ENCODE measurements at regions not wholly inside any gene's neighbourhood (a gene's known extent, or its start where the extent isn't known, plus 50 kb on each side); places are given as distances from the start of the nearest gene placed in this dataset.

DNA sequence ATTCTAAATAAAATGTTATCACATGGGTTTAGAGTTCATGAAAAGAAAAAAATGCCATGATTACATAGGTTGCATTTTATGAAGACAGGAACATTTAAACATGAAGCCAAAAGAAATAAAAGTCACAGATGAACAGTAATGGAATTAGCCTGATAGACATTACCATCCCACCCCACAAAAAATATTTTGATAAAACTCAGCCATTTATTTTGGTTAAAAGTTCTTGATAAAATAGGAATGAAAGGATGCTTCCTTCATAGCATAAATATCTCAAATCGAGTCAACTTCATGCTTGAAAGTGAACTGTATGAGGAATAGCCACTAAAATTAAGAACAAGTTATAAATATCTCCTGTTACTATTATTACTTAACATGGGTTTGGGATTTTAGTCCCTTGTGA is 101.9 kb upstream of the TMC3 start:
- H4K8ac ChIP-seq (ENCODE audit: low read depth, low read length), result no peak overlapping the region
- no peak overlapping the region for H3K27ac ChIP-seq (ENCODE audit: low read depth, low read length)
- WGBS (ENCODE audit: extremely low coverage, insufficient coverage, insufficient read length), result no CpG with 5 or more reads among the region's 1 CpG

DNA sequence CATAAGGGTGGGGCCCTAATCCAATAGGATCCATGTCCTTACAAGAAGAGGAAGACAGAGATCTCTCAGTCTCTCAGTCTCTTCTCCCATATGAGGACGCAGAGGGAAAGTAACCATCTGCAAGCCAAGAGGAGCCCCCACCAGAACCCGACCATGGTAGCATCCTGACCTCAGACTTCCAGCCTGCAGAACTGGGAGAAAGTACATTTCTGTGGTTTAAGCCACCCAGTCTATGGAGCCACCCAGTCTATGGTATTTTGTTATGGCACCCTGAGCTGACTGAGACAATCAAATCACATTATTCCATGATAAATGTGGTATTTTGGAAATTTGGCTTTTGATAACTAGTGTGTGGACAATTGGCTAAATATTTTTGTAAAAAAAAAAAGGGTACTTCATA is 101.5 kb upstream of the TMC3 start:
- H2BK5ac ChIP-seq (ENCODE audit: low read depth, low read length, poor library complexity), result no peak overlapping the region
- H3K14ac ChIP-seq (ENCODE audit: low read length), result no peak overlapping the region
- no peak overlapping the region for H3K4me2 ChIP-seq (ENCODE audit: low read length)
- no peaks in the 10 kb centered on the region for H3K27me3 ChIP-seq (ENCODE audit: insufficient read depth, low read length)
- H3K9me3 ChIP-seq (ENCODE audit: insufficient read depth, low read depth, low read length), result no peaks in the 10 kb centered on the region
- H4K91ac ChIP-seq (ENCODE audit: low read depth, low read length), result no peak overlapping the region
- no peak overlapping the region for H2BK12ac ChIP-seq (ENCODE audit: low read length)
- H3K23ac ChIP-seq (ENCODE audit: low read length), result no peak overlapping the region
- no peaks in the 10 kb centered on the region for H3K4me1 ChIP-seq (ENCODE audit: control insufficient read depth in 1 of 2, insufficient read depth in 2 of 2, low read length in 2 of 2)
- H3K4me3 ChIP-seq (ENCODE audit: low read depth, low read length), result no peak overlapping the region
- DNase-seq, result no peak
- H3K36me3 ChIP-seq (ENCODE audit: control insufficient read depth in 1 of 2, insufficient read depth in 2 of 2, low read length in 2 of 2), result no peaks in the 10 kb centered on the region
- H3K18ac ChIP-seq (ENCODE audit: low read length), result no peak overlapping the region
- no peaks in the 10 kb centered on the region for H3K79me1 ChIP-seq (ENCODE audit: low read length)
- H3K27ac ChIP-seq (ENCODE audit: low read depth, low read length), result no peak overlapping the region
- no peak overlapping the region for H2AFZ ChIP-seq (ENCODE audit: insufficient read depth, low read length, poor library complexity)
- H4K8ac ChIP-seq (ENCODE audit: low read depth, low read length), result no peak overlapping the region
- no peak overlapping the region for H3K9ac ChIP-seq (ENCODE audit: low read length)
- WGBS (ENCODE audit: extremely low coverage, insufficient coverage, insufficient read length), result no CpG with 5 or more reads among the region's 2 CpGs
- no peak overlapping the region for H2AK5ac ChIP-seq (ENCODE audit: low read length)
- no peaks in the 10 kb centered on the region for H3K79me2 ChIP-seq (ENCODE audit: control insufficient read depth, insufficient read depth, low read length, poor library complexity)
- no peak overlapping the region for H2BK120ac ChIP-seq (ENCODE audit: insufficient read depth, low read length, poor library complexity)
- no peak overlapping the region for H3K4ac ChIP-seq (ENCODE audit: low read depth, low read length)
- no peak overlapping the region for H4K12ac ChIP-seq (ENCODE audit: low read depth, low read length)

More for the DNA sequence above, 101.9 kb upstream of the TMC3 start:
- H3K36me3 ChIP-seq (ENCODE audit: control insufficient read depth in 1 of 2, insufficient read depth in 2 of 2, low read length in 2 of 2), result no peaks in the 10 kb centered on the region
- H3K9ac ChIP-seq (ENCODE audit: low read length), result no peak overlapping the region
- H3K79me1 ChIP-seq (ENCODE audit: low read length), result no peaks in the 10 kb centered on the region
- no peaks in the 10 kb centered on the region for H3K79me2 ChIP-seq (ENCODE audit: control insufficient read depth, insufficient read depth, low read length, poor library complexity)
- no peak for DNase-seq
- H2AFZ ChIP-seq (ENCODE audit: insufficient read depth, low read length, poor library complexity), result no peak overlapping the region
- H3K27me3 ChIP-seq (ENCODE audit: insufficient read depth, low read length), result no peaks in the 10 kb centered on the region
- no peak overlapping the region for H3K4me3 ChIP-seq (ENCODE audit: low read depth, low read length)
- no peaks in the 10 kb centered on the region for H3K9me3 ChIP-seq (ENCODE audit: insufficient read depth, low read depth, low read length)
- H4K91ac ChIP-seq (ENCODE audit: low read depth, low read length), result no peak overlapping the region
- H2AK5ac ChIP-seq (ENCODE audit: low read length), result no peak overlapping the region
- H3K4ac ChIP-seq (ENCODE audit: low read depth, low read length), result no peak overlapping the region
- H2BK120ac ChIP-seq (ENCODE audit: insufficient read depth, low read length, poor library complexity), result no peak overlapping the region
- no peak overlapping the region for H3K4me2 ChIP-seq (ENCODE audit: low read length)
- H4K12ac ChIP-seq (ENCODE audit: low read depth, low read length), result no peak overlapping the region
- H2BK12ac ChIP-seq (ENCODE audit: low read length), result no peak overlapping the region
- H3K18ac ChIP-seq (ENCODE audit: low read length), result no peak overlapping the region
- no peak overlapping the region for H3K14ac ChIP-seq (ENCODE audit: low read length)
- H2BK5ac ChIP-seq (ENCODE audit: low read depth, low read length, poor library complexity), result no peak overlapping the region
- H3K4me1 ChIP-seq (ENCODE audit: control insufficient read depth in 1 of 2, insufficient read depth in 2 of 2, low read length in 2 of 2), result no peaks in the 10 kb centered on the region
- H3K23ac ChIP-seq (ENCODE audit: low read length), result no peak overlapping the region

DNA sequence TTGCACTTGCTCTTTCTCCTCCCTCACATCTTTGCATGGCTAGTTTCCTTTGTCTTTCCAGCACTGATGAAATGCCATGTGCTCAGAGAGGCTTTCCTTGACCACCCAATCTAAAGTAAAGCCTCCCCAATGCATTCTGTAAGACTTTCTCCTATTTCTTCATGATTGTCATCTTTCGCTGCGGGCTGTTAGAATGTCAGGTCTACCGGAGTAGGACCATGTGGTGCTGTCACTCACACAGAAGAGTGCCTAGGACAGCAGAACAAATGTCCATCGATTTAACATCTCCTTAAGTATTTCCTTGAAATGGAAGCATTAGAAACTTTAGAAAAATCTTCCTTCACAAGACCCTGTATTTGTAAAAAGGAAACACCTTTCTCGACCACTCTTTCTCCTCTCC is 99.9 kb upstream of the TMC3 start:
- Histone ChIP-seq H2BK12ac (ENCODE audit: low read length) (no peak overlapping the region), H3K18ac (ENCODE audit: low read length) (no peak overlapping the region), H4K12ac (ENCODE audit: low read depth, low read length) (no peak overlapping the region), H2BK5ac (ENCODE audit: low read depth, low read length, poor library complexity) (no peak overlapping the region), H3K79me2 (ENCODE audit: control insufficient read depth, insufficient read depth, low read length, poor library complexity) (no peaks in the 10 kb centered on the region), H3K4ac (ENCODE audit: low read depth, low read length) (no peak overlapping the region), H3K36me3 (ENCODE audit: control insufficient read depth in 1 of 2, insufficient read depth in 2 of 2, low read length in 2 of 2) (no peaks in the 10 kb centered on the region), H3K27me3 (ENCODE audit: insufficient read depth, low read length) (no peaks in the 10 kb centered on the region), H4K8ac (ENCODE audit: low read depth, low read length) (no peak overlapping the region), H3K9me3 (ENCODE audit: insufficient read depth, low read depth, low read length) (no peaks in the 10 kb centered on the region), H3K27ac (ENCODE audit: low read depth, low read length) (no peak overlapping the region), H3K4me2 (ENCODE audit: low read length) (no peak overlapping the region), H3K9ac (ENCODE audit: low read length) (no peak overlapping the region), H3K14ac (ENCODE audit: low read length) (no peak overlapping the region), H3K79me1 (ENCODE audit: low read length) (no peaks in the 10 kb centered on the region), H4K91ac (ENCODE audit: low read depth, low read length) (no peak overlapping the region), H3K4me3 (ENCODE audit: low read depth, low read length) (no peak overlapping the region), H2AFZ (ENCODE audit: insufficient read depth, low read length, poor library complexity) (no peak overlapping the region), H3K23ac (ENCODE audit: low read length) (no peak overlapping the region), H2AK5ac (ENCODE audit: low read length) (no peak overlapping the region), H2BK120ac (ENCODE audit: insufficient read depth, low read length, poor library complexity) (no peak overlapping the region), H3K4me1 (ENCODE audit: control insufficient read depth in 1 of 2, insufficient read depth in 2 of 2, low read length in 2 of 2) (no peaks in the 10 kb centered on the region)
- DNase-seq, result no peak
- no CpG with 5 or more reads among the region's 5 CpGs for WGBS (ENCODE audit: extremely low coverage, insufficient coverage, insufficient read length)

DNA sequence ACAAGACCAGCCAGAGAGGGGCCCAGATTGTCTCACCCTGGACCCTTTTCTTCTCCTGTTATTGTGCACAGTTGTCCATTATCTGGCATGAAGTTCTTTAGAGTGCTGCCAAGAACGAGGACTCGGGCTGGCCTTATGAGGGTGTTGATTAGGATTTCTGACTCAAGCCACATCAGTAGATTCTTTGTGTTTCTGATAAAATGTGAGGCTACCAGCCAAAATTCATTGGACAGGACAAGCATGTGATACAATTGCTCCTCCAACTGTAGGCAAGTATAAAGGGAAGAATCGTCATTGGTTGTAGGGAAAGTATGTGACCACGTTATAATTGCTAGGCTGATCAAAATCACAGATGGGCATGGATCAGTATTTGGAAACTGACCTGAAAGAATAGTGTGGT is 99.2 kb upstream of the TMC3 start:
- no peak overlapping the region for H3K4me2 ChIP-seq (ENCODE audit: low read length)
- no CpG with 5 or more reads among the region's 4 CpGs for WGBS (ENCODE audit: extremely low coverage, insufficient coverage, insufficient read length)
- no peak overlapping the region for H3K18ac ChIP-seq (ENCODE audit: low read length)
- H4K91ac ChIP-seq (ENCODE audit: low read depth, low read length), result no peak overlapping the region
- no peaks in the 10 kb centered on the region for H3K79me2 ChIP-seq (ENCODE audit: control insufficient read depth, insufficient read depth, low read length, poor library complexity)
- H3K9ac ChIP-seq (ENCODE audit: low read length), result no peak overlapping the region
- no peaks in the 10 kb centered on the region for H3K79me1 ChIP-seq (ENCODE audit: low read length)
- no peak overlapping the region for H4K8ac ChIP-seq (ENCODE audit: low read depth, low read length)
- no peak overlapping the region for H3K23ac ChIP-seq (ENCODE audit: low read length)
- H3K14ac ChIP-seq (ENCODE audit: low read length), result no peak overlapping the region
- H2BK5ac ChIP-seq (ENCODE audit: low read depth, low read length, poor library complexity), result no peak overlapping the region
- no peak overlapping the region for H2BK12ac ChIP-seq (ENCODE audit: low read length)
- no peaks in the 10 kb centered on the region for H3K9me3 ChIP-seq (ENCODE audit: insufficient read depth, low read depth, low read length)
- no peaks in the 10 kb centered on the region for H3K4me1 ChIP-seq (ENCODE audit: control insufficient read depth in 1 of 2, insufficient read depth in 2 of 2, low read length in 2 of 2)
- no peak overlapping the region for H3K27ac ChIP-seq (ENCODE audit: low read depth, low read length)
- no peak for DNase-seq
- H3K4me3 ChIP-seq (ENCODE audit: low read depth, low read length), result no peak overlapping the region
- no peak overlapping the region for H4K12ac ChIP-seq (ENCODE audit: low read depth, low read length)
- no peaks in the 10 kb centered on the region for H3K36me3 ChIP-seq (ENCODE audit: control insufficient read depth in 1 of 2, insufficient read depth in 2 of 2, low read length in 2 of 2)
- H3K4ac ChIP-seq (ENCODE audit: low read depth, low read length), result no peak overlapping the region
- H2AK5ac ChIP-seq (ENCODE audit: low read length), result no peak overlapping the region
- no peak overlapping the region for H2AFZ ChIP-seq (ENCODE audit: insufficient read depth, low read length, poor library complexity)
- no peaks in the 10 kb centered on the region for H3K27me3 ChIP-seq (ENCODE audit: insufficient read depth, low read length)
- no peak overlapping the region for H2BK120ac ChIP-seq (ENCODE audit: insufficient read depth, low read length, poor library complexity)
